DMS53 treated with DMSO at 0.1 percent for 48 hours (cell line): ENCODE measurements at regions not wholly inside any gene's neighbourhood (a gene's known extent, or its start where the extent isn't known, plus 50 kb on each side); places are given as distances from the start of the nearest gene placed in this dataset.
"Not testable (repeated sequence)": the region's sequence is repeated elsewhere in the genome, so short reads cannot be mapped to it uniquely, and the experiment has no call there.

Experiments used
- DNase-seq: peaks from one replicate; lab custom pipeline; 2025; ENCODE audit not compliant: unreplicated experiment; lab: John Stamatoyannopoulos, UW

DNA sequence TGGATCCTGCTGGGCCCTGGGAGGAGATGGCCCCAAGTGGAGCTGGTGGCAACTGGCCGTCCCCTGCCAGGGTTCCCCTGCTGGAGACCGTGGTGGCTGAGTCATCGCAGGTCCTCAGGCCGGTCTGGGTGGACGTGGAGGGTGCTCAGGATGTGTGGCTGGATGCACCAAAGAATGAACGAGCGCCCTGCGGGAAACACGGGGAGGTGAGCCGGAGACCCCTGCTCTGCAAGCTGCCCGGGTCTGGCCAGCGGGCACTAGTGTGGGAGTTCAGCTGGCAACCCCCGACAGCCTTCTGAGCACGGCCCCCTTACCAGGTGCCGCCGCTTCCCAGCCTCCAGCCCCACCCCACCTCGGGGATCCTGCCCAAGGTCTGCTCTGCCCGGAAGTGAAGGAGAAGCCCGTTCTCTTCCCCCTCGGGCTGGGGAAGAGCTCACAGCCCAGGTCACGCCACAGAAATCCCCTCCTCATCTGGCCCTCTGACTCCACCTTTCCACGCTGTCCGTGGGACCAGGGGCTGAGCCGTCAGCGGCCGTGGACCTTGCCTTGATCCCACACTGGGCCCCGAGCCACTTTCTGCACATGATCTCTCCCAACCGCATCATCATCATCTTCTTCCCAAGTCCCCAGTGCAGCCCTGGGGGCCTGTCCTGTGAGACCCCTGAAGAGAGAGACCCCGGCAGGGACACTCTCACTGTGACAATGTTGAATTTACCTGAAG is 165.5 kb downstream of the KIF26A start:
- DNase-seq = no peak

DNA sequence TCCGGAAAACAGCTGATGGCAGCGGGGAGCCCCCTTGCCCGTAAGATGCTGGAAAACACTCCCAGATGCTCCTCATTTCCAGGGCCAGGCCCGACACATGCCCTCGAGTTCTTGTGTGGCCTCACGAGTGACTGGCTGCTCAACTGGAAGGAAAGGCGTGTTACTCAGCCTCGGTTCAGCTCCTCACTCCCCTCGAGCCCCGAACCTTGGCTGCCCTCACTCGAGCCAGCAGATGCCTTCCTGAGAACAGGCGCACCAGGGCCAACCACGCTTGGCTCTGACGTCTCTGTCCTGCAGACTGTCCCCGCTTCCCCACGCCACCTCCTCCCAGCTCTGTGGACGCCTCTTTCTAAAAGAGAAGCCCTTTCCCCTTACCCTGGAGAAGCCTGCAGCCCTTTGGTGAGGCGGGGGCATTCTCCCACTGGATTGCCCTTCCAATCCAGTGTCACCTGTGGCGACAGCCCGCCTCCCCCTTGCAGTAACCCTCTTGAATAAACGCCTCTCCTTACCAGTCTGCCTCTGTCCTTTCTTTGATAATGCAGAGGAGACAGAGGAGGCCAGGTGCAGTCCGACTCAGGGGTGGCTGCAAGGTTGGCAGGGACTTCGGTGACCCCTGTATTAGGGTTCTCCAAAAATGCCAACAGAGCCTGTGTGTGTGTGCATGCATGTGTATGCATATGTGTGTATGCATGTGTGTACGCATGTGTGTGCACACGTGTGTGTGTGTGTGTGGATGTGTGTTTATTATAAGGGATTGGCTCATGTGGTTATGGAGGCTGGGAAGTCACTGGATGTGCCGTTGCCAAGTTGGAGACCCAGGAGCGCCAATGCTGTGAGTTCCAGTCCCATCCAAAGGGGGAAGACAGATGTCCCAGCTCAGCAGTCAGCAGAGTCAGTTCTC is 166.3 kb downstream of the KIF26A start:
- no peak for DNase-seq

DNA sequence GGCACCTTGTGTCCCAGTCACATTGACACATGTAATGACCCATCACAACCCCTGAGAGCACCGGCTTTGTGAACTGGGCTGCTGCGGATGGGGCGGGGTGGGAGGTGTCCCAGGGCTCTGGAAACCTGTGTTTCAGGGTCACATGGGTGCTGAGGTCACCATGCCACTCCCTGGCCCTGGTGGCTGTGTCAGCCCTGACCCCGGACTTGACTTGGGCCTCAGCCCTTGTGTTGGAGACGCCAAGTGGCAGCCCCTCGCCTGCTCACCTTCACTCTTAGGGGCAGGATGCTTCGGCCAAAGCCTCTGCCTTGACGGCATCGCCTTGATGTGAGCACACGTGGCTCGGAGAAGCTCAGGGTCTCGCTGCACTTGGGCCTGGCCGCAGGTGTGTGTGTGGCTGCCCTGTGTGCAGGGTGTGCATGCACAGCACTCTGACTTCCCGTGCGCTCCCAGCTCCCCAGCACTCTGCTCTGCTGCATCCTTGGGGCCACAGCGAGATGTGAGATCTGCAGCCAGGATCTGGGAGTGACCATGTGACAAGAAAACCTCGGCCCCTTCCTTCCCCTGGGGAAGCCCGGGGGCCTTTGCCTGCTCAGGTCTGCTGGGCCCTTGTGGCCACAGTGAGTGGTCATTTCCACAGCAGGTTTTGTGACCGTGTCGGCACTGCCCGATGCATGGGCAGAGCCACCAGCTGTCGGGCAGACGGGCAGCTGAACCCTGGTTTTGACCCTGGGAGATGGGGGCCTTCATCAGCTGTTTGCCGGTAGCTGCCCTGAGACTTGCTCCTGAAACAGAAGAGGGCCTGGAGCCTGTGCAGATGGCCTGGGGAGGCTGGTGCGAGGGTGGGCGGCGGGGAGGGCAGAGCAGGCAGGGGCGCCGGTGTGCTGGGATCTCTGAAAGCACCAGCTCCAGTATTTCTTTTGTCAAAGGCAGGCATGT is 167.4 kb downstream of the KIF26A start:
- no peak for DNase-seq

GRCh38 chr14:104306450-104307040 is 168.2 kb downstream of the KIF26A start:
- DNase-seq = no peak

GRCh38 chr14:104307246-104307626 is 168.8 kb downstream of the KIF26A start:
- DNase-seq = no peak

GRCh38 chr14:104307627-104308401 is 169.4 kb downstream of the KIF26A start:
- DNase-seq = no peak

GRCh38 chr14:104308534-104308933 is 170.1 kb downstream of the KIF26A start:
- not testable (repeated sequence) for DNase-seq

DNA sequence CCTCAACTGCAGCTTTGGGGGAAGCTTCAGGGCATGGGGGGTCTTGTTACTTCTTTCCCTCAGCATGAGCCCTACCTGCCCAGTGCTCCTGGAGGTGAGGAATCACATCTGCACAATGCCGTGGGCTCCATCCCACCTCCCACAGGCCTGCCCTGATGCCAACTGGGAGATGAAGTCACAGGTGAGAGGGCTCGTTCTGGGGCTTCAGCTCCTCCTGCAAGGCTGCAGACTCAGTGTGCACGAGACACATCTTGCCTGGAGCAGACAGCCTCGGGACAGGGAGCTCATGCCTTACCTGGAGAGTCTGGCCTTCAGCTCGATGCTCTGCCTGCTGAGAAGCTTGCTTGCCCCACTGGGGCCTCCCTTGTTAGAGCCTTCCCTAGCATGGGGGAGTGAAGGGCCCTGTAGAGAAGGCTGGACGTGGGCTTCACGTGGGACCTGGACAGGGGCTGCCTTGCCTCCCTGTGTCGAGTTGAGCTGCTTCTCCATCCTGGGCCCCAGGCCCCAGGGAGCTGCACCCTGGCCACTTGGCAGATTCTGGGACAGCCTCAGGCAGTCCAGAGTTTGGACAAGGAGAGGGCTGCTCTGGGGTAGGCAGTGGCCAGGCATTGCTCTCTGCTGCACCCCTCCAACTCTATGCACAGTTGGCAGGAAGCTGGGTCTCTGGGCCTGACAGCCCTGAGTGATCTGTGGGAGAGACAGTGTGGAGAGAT is 171.4 kb downstream of the KIF26A start:
- no peak for DNase-seq

DNA sequence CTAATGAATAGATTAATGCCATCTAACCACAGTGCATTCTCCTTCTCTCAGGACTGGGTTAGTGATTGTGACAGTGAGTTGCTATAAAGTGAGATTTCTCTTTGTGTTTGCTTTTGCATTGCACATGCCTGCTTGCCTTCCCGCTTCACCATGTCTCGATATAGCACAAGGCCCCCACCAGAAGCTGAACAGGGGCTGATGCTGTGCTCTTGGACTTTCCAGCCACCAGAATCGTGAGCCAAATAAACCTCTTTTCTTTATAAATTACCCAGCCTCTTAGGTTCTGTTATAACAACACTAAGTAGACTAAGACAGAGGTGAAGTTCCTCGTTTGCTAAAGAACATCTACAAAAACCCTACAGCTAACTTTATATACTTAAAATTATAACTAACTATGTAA is 173.0 kb downstream of the KIF26A start:
- no peak for DNase-seq

DNA sequence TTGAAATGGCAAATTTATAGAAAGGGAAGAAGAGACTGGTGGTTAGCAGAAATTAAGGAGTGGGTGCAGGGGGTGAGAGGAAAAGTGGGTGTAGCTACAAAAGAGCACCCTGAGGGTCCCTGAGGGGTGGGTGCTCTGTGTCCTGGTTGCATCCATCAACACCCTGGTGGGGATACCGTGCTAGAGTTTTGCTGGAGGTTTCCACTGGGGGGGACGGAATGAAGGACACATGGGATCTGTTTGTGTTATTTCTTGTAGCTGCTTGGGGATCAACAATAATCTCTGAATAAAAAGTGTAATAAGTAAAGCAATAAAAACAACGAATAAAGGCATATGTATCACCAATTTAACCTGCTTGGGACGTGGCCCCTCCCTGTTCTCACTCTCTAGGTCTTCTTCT is 175.3 kb downstream of the KIF26A start:
- no peak for DNase-seq

- no peak for DNase-seq
Measured at GRCh38 chr14:104314251-104314941, 176.0 kb downstream of the KIF26A start.

- no peak for DNase-seq
Measured at GRCh38 chr14:104315169-104315568, 176.8 kb downstream of the KIF26A start.

DNA sequence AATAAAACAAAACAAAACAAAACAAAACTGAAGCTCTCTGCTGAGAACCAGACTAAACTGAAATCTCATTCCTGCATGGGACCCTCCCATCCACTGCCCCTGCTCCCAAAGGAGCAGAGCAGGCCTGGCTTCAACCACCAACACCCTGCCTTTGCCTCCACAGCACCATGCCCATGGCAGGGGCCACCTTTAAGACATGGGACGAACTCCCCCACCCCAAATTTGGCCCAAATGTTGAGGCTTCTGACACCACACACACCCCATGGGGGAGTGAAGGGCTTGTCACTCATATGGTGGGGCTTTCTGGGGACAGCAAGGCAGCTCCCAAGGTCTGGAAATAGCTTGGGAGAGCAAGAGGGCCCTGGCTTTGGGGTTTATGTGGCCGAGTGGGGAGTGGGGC is 177.2 kb downstream of the KIF26A start:
- no peak for DNase-seq

GRCh38 chr14:104316121-104316722 is 177.8 kb downstream of the KIF26A start:
- DNase-seq = no peak

DNA sequence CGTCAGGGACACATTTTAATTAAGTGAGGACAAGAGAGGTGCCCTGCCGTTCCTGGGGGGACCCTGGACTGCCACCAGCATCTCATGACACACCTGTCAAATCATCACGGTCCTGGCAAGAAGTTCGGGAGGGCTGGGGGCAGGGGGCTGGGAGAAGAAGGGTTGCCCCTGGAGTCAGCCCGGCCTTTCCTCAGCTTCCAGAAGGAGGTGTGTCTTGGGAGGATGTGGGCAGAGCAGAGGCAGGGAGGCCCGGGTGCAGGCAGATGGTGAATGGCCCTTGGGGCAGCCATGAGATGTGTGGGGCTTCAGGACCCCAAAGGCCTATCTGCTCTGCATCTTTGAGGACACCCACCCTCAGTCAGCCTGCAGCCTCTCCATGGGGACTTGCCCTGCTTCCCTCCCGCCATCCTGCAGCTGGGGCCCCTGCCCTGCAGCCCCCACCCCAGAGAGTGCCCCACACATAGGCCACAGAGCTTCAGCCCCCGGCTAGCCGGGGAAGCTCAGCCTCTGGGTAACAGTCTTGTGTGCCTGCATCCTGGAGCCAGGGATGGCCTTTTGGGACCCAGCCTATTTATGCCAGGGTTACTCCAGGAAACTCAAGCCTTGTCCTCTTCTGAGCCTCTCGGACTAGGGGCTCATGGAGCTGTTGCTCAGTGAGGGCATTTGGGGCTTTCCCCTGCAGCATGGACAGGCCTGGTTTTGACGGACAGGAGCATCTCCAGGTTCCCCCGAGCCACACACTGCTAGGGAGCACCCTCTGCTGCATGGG is 178.5 kb downstream of the KIF26A start:
- no peak for DNase-seq

DNA sequence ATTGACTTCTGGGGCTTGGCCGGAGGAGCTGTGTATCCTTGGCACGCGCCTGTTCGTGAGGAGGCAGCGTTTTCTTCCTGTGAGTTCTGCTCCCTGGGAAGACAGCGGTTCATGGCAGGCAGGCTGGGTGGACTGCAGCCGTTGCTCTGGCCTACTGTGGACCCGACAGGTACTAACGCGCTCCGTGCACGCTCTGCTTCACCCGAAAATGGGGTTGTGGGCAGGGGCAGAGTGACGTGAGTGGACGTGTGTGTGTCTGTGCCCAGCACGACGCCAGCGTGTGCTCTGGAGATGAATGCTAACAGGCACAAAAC is 179.1 kb downstream of the KIF26A start:
- DNase-seq = no peak

DNA sequence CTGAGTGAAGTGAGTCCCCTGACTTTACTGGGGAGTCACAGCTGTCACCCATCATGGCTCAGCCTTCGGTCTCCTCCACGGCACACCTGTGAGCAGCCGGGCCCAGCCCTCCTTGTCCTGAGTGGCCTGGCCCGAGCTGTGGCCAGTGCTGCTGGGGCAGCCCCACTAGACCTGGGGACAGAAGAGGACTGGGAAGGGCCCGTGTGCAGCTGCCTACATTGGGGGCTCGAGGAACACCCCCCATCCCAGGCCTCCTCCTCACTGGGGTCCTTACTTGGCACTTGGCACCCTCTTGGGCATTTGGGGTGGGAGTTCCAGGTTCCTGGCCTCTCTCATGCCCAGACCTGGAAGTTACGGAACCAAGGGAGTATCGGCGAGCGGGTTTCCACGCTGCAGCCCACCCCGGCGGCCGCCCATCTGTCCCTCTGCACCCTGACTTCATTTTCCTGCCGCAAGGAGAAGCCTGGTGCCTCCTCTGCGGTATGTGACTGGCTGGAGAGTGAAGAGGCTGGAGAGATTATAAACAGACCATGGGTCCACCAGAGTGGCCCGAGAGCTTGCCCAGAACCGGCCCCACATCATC is 179.7 kb downstream of the KIF26A start:
- no peak for DNase-seq
